ENCODE measurements at regions not wholly inside any gene's neighbourhood (a gene's known extent, or its start where the extent isn't known, plus 50 kb on each side); places are given as distances from the start of the nearest gene placed in this dataset.
A peak's percentile ranks its signal among the peaks of the same experiment; 100 is the strongest.

DNA sequence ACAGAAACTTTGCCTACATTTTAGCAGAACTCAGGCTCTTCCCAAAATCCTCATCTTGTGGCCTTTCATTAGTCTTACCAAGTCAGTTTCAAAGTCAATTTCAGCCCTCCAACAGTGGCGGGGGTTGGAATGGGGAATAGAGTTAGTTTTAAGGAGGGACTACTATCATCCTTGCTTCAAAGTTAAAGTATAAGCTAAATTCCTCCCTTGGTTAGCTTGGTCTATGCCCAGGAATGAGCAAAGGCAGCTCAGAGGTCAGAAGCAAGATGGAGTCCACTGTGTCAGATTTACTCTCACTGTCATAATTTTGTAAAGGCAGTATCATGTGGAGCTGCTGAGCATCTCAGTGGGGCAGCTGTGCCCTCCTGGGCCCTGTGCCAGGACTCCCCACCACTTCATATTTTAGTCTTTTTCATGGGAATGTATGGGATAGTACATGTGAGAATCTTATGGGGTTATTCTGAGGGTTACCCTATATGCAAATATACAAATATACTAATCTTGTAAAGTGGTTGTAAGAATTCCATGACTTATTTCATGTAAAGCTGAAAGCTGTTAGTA, 145.2 kb upstream of the MMADHC start:
- TF ChIP-seq, protein P1, sequence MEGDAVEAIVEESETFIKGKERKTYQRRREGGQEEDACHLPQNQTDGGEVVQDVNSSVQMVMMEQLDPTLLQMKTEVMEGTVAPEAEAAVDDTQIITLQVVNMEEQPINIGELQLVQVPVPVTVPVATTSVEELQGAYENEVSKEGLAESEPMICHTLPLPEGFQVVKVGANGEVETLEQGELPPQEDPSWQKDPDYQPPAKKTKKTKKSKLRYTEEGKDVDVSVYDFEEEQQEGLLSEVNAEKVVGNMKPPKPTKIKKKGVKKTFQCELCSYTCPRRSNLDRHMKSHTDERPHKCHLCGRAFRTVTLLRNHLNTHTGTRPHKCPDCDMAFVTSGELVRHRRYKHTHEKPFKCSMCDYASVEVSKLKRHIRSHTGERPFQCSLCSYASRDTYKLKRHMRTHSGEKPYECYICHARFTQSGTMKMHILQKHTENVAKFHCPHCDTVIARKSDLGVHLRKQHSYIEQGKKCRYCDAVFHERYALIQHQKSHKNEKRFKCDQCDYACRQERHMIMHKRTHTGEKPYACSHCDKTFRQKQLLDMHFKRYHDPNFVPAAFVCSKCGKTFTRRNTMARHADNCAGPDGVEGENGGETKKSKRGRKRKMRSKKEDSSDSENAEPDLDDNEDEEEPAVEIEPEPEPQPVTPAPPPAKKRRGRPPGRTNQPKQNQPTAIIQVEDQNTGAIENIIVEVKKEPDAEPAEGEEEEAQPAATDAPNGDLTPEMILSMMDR (IDR thresholded peaks at IDR 0.05; ENCODE audit: insufficient read depth, low read depth, low read length) = no peak
- no peak overlapping the region for H3K4me3 ChIP-seq (ENCODE audit: low read depth, low read length)
- no peak for DNase-seq (ENCODE audit: low read depth)

DNA sequence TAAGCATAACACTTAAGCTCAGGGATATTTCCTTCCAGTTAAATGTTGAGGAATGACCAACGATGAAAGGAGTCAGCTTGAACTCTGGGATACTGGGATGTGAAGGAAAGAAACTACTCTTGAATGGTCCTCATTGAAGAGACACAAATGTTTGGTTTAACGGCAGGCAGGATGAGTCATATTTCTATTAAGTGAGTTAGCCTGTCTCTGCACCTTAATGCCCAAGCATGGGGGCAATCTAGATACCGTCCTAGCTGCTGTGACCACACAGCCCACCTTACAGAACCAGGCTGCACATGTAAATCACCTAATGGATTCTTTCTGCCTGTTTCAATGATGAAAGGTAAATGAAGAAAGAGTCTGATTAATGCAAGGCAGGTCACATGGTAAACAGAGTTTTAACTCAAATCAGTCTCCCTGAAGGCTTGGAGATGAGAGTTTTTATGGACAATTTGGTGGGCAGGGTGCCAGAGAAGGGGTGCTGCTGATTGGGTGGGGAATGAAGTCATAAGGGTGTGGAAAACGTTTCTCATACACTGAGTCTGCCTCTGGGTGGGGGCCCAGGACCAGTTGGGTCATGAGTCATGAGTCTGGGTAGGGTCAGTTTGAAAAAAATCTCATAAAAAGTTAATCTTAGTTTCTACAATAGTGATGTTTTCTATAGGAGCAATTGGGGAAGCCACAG, 144.6 kb upstream of the MMADHC start:
- peak; percentile 91 for DNase-seq (ENCODE audit: low read depth)
- TF ChIP-seq, protein P1 (IDR thresholded peaks at IDR 0.05; ENCODE audit: insufficient read depth, low read depth, low read length) = no peak
- no peak overlapping the region for H3K4me3 ChIP-seq (ENCODE audit: low read depth, low read length)

DNA sequence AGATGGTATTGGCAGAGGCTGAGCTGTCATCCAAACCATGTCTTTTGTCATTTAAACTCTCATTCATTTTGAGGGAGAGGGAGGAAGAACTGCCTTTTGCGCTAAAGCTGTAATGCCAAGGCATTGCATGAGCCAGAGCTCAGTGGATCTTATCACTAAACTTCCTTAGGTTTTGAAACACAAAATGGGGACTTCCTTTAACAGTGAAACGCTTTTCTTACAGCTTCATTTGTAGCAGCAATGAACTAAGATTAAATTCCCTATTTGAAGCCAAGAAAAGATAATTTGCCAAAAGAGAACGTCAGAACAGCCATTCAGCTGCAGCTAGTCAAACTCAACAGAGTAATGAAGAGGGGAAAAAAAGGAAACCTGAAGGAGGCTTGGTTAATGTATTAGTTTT, 143.5 kb upstream of the MMADHC start:
- H3K4me3 ChIP-seq (ENCODE audit: low read depth, low read length) = no peak overlapping the region
- no peak for DNase-seq (ENCODE audit: low read depth)
- TF ChIP-seq, protein P1 (IDR thresholded peaks at IDR 0.05; ENCODE audit: insufficient read depth, low read depth, low read length) = no peak

DNA sequence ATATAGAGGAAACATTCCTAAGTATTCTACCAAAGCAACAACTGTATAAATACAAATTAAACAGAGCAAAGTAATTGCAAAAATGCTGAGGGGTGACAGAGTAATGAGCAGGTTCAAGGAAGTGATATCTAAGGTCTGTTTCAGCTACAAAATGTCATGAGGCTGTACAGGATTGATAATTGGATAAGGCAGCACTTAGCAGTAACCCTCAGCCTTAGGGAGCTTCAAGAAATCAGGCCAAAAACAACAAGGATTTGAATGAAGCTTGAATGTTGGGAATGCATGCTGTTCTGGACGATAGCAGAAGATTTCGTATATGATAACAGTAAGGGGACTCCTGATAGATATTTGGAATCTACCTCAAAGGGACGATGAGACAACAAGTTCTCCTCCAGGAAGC, 142.0 kb upstream of the MMADHC start:
- no peak for DNase-seq (ENCODE audit: low read depth)
- H3K4me3 ChIP-seq (ENCODE audit: low read depth, low read length) = no peak overlapping the region
- TF ChIP-seq, protein P1 (IDR thresholded peaks at IDR 0.05; ENCODE audit: insufficient read depth, low read depth, low read length) = no peak

DNA sequence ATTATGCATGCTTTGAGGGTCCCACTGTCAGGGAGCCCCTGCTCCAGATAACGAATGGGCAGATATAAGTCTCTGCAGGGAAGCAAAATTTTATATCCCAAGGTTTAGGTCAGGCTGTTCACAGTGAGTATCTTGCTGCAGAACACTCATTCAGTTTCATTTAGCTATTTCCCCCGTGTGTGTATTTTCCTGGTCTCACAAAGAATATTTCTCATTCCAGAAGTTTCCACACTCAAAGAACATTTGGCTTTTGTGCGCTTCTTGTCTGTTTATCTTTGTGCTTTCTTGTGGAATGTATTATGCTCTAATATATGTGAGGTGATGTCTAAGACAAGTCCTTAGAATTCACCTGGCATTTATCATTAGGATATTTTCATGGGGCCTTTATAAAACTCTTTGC, 140.4 kb upstream of the MMADHC start:
- no peak overlapping the region for H3K4me3 ChIP-seq (ENCODE audit: low read depth, low read length)
- DNase-seq (ENCODE audit: low read depth) = no peak
- TF ChIP-seq, protein P1 (IDR thresholded peaks at IDR 0.05; ENCODE audit: insufficient read depth, low read depth, low read length) = no peak

DNA sequence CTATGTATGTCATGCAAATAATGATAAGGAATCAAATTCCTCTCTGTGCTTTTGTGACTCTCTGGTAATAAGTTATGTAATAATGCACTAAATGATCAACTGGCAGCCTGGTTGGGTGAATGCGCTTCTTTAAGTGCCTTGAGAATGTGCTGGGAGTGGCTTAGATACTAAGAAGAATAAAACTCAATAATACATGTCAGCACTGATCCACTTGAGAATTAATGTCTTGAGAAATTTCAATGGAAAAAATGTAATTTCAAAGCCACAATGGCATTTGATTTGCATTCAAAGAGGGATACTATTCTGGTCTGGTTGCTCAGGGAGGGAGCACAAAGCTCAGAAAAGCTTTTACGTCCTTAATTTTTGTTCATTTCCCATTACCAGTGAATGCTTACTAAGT, 137.7 kb upstream of the MMADHC start:
- no peak for DNase-seq (ENCODE audit: low read depth)
- TF ChIP-seq, protein P1 (IDR thresholded peaks at IDR 0.05; ENCODE audit: insufficient read depth, low read depth, low read length) = no peak
- H3K4me3 ChIP-seq (ENCODE audit: low read depth, low read length) = no peak overlapping the region

DNA sequence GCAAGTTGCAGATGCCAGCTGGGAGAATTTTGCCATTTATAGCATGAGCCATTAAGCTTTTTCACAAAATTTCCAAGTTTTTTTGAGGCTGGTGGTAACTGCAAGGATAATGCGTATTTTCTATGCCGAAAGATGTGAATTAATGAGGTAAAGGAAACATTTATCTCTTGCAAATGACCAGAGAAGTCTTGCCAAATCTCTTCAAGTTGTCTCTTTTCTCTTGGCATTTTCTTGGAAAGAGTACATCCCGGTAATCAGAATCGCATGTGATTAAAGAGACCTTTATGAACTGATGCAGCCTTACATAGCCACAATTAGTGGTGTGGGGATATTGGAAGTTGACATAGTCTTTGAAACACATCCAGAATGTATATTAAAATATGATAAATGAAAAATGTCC, 136.5 kb upstream of the MMADHC start:
- no peak for DNase-seq (ENCODE audit: low read depth)
- TF ChIP-seq, protein P1 (IDR thresholded peaks at IDR 0.05; ENCODE audit: insufficient read depth, low read depth, low read length) = no peak
- H3K4me3 ChIP-seq (ENCODE audit: low read depth, low read length) = no peak overlapping the region
